ENCODE measurements at regions not wholly inside any gene's neighbourhood (a gene's known extent, or its start where the extent isn't known, plus 50 kb on each side); places are given as distances from the start of the nearest gene placed in this dataset.

GRCh38 chr5:110268283-110268682, 458.2 kb downstream of the TMEM232 start:
- no peak overlapping the region for H3K4ac ChIP-seq (ENCODE audit: low read depth, low read length)
- H3K9ac ChIP-seq (ENCODE audit: extremely low read depth, insufficient read length, low read length) = no peak overlapping the region
- H3T11ph ChIP-seq (ENCODE audit: low read length) = no peak overlapping the region
- H3K23me2 ChIP-seq (ENCODE audit: insufficient read length, low read depth, low read length, poor library complexity, severe bottlenecking) = no peaks in the 10 kb centered on the region
- H2BK5ac ChIP-seq (ENCODE audit: insufficient read length, low read length) = no peak overlapping the region
- H2BK20ac ChIP-seq (ENCODE audit: low read depth, low read length, poor library complexity, severe bottlenecking) = no peak overlapping the region
- H4K20me1 ChIP-seq (ENCODE audit: control insufficient read depth, insufficient read depth, insufficient read length) = no peaks in the 10 kb centered on the region
- H4K5ac ChIP-seq (ENCODE audit: insufficient read length, low read depth, low read length) = no peak overlapping the region
- no peaks in the 10 kb centered on the region for H3K79me2 ChIP-seq (ENCODE audit: insufficient read depth, low read length)
- peaks cover 14 to 21% of the 10 kb centered on the region in 2 experiments for H3K4me1 Mint-ChIP-seq
- H3K79me1 ChIP-seq (ENCODE audit: insufficient read depth, low read depth, low read length, poor library complexity, severe bottlenecking) = no peaks in the 10 kb centered on the region
- H3K4me2 ChIP-seq (ENCODE audit: insufficient read depth, insufficient read length, low read length) = no peak overlapping the region
- H4K8ac ChIP-seq (replicated peaks; ENCODE audit: insufficient read length, low read depth, low read length) = no peak overlapping the region
- no peak overlapping the region for H2AK5ac ChIP-seq (ENCODE audit: insufficient read length, low read length)
- no peak overlapping the region for H2AFZ ChIP-seq (ENCODE audit: low read length)
- no peaks in the 10 kb centered on the region for H3K27me3 Mint-ChIP-seq (ENCODE audit: low read depth)
- H3K18ac ChIP-seq (ENCODE audit: insufficient read length, low read depth, low read length) = no peak overlapping the region
- H3K9me3 Mint-ChIP-seq = no peaks in the 10 kb centered on the region; a peak in 1 of 5 replicates
- H3K14ac ChIP-seq (ENCODE audit: insufficient read depth, low read length) = no peak overlapping the region
- peak overlapping the region in 1 of 3 experiments; percentile 64; a peak in 2 of 7 replicates for H3K27ac Mint-ChIP-seq
- no peak overlapping the region for H2BK12ac ChIP-seq (ENCODE audit: insufficient read length, low read depth, low read length)
- H2BK15ac ChIP-seq (ENCODE audit: low read depth, low read length) = no peak overlapping the region
- H3K56ac ChIP-seq (ENCODE audit: insufficient read length, low read depth, low read length) = no peak overlapping the region
- no peak for TF ChIP-seq CTCF (conservative IDR thresholded peaks at IDR 0.05)
- H2BK120ac ChIP-seq (ENCODE audit: low read depth, low read length, poor library complexity, severe bottlenecking) = no peak overlapping the region
- H3K27ac ChIP-seq (ENCODE audit: insufficient read length, low read depth, low read length) = no peak overlapping the region
- no peaks in the 10 kb centered on the region for H3K4me1 ChIP-seq (ENCODE audit: insufficient read depth, low read length)
- H3K9me3 ChIP-seq (ENCODE audit: control insufficient read depth, low read depth, low read length) = no peaks in the 10 kb centered on the region
- no peak for DNase-seq
- no peak overlapping the region for H4K91ac ChIP-seq (ENCODE audit: insufficient read length, low read depth, low read length)
- no peaks in the 10 kb centered on the region for H3K27me3 ChIP-seq (ENCODE audit: insufficient read depth, low read length)
- no peaks in the 10 kb centered on the region for H3K36me3 Mint-ChIP-seq (ENCODE audit: insufficient read depth in 1 of 3, low read depth in 3 of 3)
- H3K23ac ChIP-seq (ENCODE audit: insufficient read length, low read depth, low read length) = no peak overlapping the region
- no peak overlapping the region for H3K4me3 Mint-ChIP-seq

All from H9 (cell line).